Smooth muscle cell (in vitro differentiated cells): ENCODE measurements at regions not wholly inside any gene's neighbourhood (a gene's known extent, or its start where the extent isn't known, plus 50 kb on each side); places are given as distances from the start of the nearest gene placed in this dataset.

Experiments
- DNase-seq: peaks from one replicate; lab custom pipeline; 2025; ENCODE audit not compliant: unreplicated experiment; lab: John Stamatoyannopoulos, UW
- H2AFZ ChIP-seq: fragments of 200-600 bp; sonication (generic); 2 replicates; pipeline ENCODE4 v1.6.0; 2016; ENCODE audit warnings: antibody characterized with exemption, low read depth, mild to moderate bottlenecking
- H3F3A ChIP-seq: fragments of 200-600 bp; sonication (generic); 2 replicates; pipeline ENCODE4 v1.6.0; 2017; ENCODE audit warnings: antibody characterized with exemption, low read depth
- H3K27ac ChIP-seq: fragments of 200-600 bp; sonication (generic); 2 replicates; pipeline ENCODE4 v1.5.1; 2016; ENCODE audit warnings: low read depth, mild to moderate bottlenecking
- H3K27me3 ChIP-seq: fragments of 200-600 bp; sonication (generic); 2 replicates; pipeline ENCODE4 v1.6.1; 2016; ENCODE audit warnings: low read depth, mild to moderate bottlenecking
- H3K36me3 ChIP-seq: fragments of 200-600 bp; sonication (generic); 2 replicates; pipeline ENCODE4 v1.5.1; 2016; ENCODE audit warnings: low read depth
- H3K4me1 ChIP-seq: fragments of 200-600 bp; sonication (generic); 2 replicates; pipeline ENCODE4 v1.5.1; 2016; ENCODE audit warnings: low read depth
- H3K4me2 ChIP-seq: fragments of 200-600 bp; sonication (generic); 2 replicates; pipeline ENCODE4 v1.6.0; 2016; ENCODE audit warnings: mild to moderate bottlenecking
- H3K4me3 ChIP-seq: fragments of 200-600 bp; sonication (generic); 2 replicates; pipeline ENCODE4 v1.5.1; 2016; ENCODE audit warnings: mild to moderate bottlenecking
- H3K79me2 ChIP-seq: fragments of 200-600 bp; sonication (generic); 2 replicates; pipeline ENCODE4 v1.6.0; 2016; ENCODE audit warnings: low read depth, mild to moderate bottlenecking
- H3K9ac ChIP-seq: fragments of 200-600 bp; sonication (generic); 2 replicates; pipeline ENCODE4 v1.6.0; 2016; ENCODE audit warnings: low read depth
- H3K9me3 ChIP-seq: fragments of 200-600 bp; sonication (generic); replicated peaks from 2 replicates; pipeline ENCODE4 v1.5.1; 2016; ENCODE audit warnings: low read depth
- H4K20me1 ChIP-seq: fragments of 200-600 bp; sonication (generic); 2 replicates; pipeline ENCODE4 v1.6.0; 2016; ENCODE audit warnings: low read depth
- CTCF ChIP-seq: fragments of 200-600 bp; sonication (generic); IDR thresholded peaks from 2 replicates; pipeline ENCODE4 v1.5.1; 2017; ENCODE audit warnings: borderline replicate concordance, mild to moderate bottlenecking, antibody characterized with exemption; ENCODE audit not compliant: insufficient read depth, poor library complexity, severe bottlenecking
- WGBS: methylation state at CpG from one replicate; pipeline ENCODE4 v1.1.7; 2016; ENCODE audit warnings: low lambda C conversion rate; 5-methylcytosine and 5-hydroxymethylcytosine counted together

DNA sequence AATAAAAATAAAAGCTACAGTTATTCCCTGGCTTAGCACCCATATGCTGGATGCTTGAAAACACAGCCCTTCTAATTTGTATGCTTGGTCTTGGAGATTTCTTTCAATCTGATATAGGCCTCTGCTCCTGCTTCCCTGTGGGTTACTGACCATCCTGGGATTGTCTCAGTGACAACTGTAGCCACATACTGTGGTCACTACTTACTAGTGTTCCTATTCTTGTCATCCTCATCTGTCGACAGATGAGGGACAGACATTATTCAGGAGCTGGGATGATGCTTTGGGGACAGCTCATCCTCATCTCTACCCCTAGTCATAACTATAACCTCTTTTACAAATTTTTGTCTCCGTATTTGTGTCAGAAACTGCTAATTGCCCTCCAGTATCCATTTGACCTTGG, 388.9 kb upstream of the MAP3K7 start:
- TF ChIP-seq CTCF = no peak
- no peak overlapping the region for H3K4me3 ChIP-seq
- H3K27me3 ChIP-seq = no peaks in the 10 kb centered on the region
- H2AFZ ChIP-seq = no peak overlapping the region
- H3K9me3 ChIP-seq = no peaks in the 10 kb centered on the region
- H3K36me3 ChIP-seq = no peaks in the 10 kb centered on the region
- no peaks in the 10 kb centered on the region for H3K79me2 ChIP-seq
- no peak overlapping the region for H3K4me2 ChIP-seq
- no peak overlapping the region for H3K27ac ChIP-seq
- DNase-seq = no peak
- no peaks in the 10 kb centered on the region for H4K20me1 ChIP-seq
- whole genome bisulfite sequencing = 83% methylated on average over 2 of the region's 2 CpGs
- no peak overlapping the region for H3K9ac ChIP-seq
- H3F3A ChIP-seq = no peaks in the 10 kb centered on the region
- H3K4me1 ChIP-seq = no peaks in the 10 kb centered on the region

DNA sequence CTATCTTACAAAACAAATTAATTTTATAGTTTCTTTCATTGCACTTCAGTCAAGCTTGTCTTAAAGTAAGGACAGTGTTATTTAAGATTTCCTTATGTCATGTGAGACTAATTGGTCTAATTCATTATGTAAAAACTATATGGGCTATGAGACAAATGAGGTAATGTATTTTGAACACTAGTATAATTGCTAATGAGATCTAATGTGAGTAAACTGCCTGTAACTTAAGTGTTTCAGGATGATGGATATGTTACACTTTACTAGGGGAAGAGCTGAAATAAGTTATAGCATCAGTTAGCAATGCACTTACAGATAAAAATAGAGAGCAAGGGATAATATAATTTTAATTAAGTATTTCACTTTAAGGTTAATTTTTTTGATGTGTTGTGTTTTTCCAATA, 386.3 kb upstream of the MAP3K7 start:
- Histone ChIP-seq H3K9ac (no peak overlapping the region), H3K27me3 (no peaks in the 10 kb centered on the region), H2AFZ (no peak overlapping the region), H3K36me3 (no peaks in the 10 kb centered on the region), H3K4me1 (no peaks in the 10 kb centered on the region), H3F3A (no peaks in the 10 kb centered on the region), H3K9me3 (no peaks in the 10 kb centered on the region), H3K27ac (no peak overlapping the region), H4K20me1 (no peaks in the 10 kb centered on the region), H3K79me2 (no peaks in the 10 kb centered on the region), H3K4me2 (no peak overlapping the region), H3K4me3 (no peak overlapping the region)
- TF ChIP-seq CTCF = no peak
- no peak for DNase-seq

- no peak overlapping the region for H2AFZ ChIP-seq
- DNase-seq = no peak
- no peaks in the 10 kb centered on the region for H3K79me2 ChIP-seq
- H3K4me2 ChIP-seq = no peak overlapping the region
- no peaks in the 10 kb centered on the region for H3K36me3 ChIP-seq
- no peaks in the 10 kb centered on the region for H3K27me3 ChIP-seq
- H3F3A ChIP-seq = no peaks in the 10 kb centered on the region
- no peaks in the 10 kb centered on the region for H3K9me3 ChIP-seq
- no peaks in the 10 kb centered on the region for H3K4me1 ChIP-seq
- no peaks in the 10 kb centered on the region for H4K20me1 ChIP-seq
- H3K27ac ChIP-seq = no peak overlapping the region
- H3K4me3 ChIP-seq = no peak overlapping the region
- TF ChIP-seq CTCF = no peak
- H3K9ac ChIP-seq = no peak overlapping the region
Observed at GRCh38 chr6:90970672-90971071, 383.8 kb upstream of the MAP3K7 start.

GRCh38 chr6:90967471-90967870, 380.6 kb upstream of the MAP3K7 start:
- H3K79me2 ChIP-seq = no peaks in the 10 kb centered on the region
- H3K4me3 ChIP-seq = no peak overlapping the region
- no peaks in the 10 kb centered on the region for H4K20me1 ChIP-seq
- no peak for DNase-seq
- H3F3A ChIP-seq = no peaks in the 10 kb centered on the region
- no peaks in the 10 kb centered on the region for H3K36me3 ChIP-seq
- H3K4me2 ChIP-seq = no peak overlapping the region
- 96% methylated on average over 3 of the region's 3 CpGs for WGBS
- no peak for TF ChIP-seq CTCF
- H3K27me3 ChIP-seq = no peaks in the 10 kb centered on the region
- no peak overlapping the region for H3K27ac ChIP-seq
- no peaks in the 10 kb centered on the region for H3K9me3 ChIP-seq
- no peaks in the 10 kb centered on the region for H3K4me1 ChIP-seq
- H3K9ac ChIP-seq = no peak overlapping the region
- H2AFZ ChIP-seq = no peak overlapping the region
